ENCODE measurements at regions not wholly inside any gene's neighbourhood (a gene's known extent, or its start where the extent isn't known, plus 50 kb on each side); places are given as distances from the start of the nearest gene placed in this dataset.

GRCh38 chr2:220786216-220786615 lies 785.9 kb downstream of the EPHA4 start:
- TF ChIP-seq POLR2A (IDR thresholded peaks at IDR 0.05) = no peak
- no peak for TF ChIP-seq EP300 (IDR thresholded peaks at IDR 0.05; ENCODE audit: low read depth)
- no peak for TF ChIP-seq CTCF (IDR thresholded peaks at IDR 0.05)
- TF ChIP-seq POLR2AphosphoS5 (IDR thresholded peaks at IDR 0.05) = no peak

All from transverse colon (tissue), 4 donors.